ENCODE measurements at regions not wholly inside any gene's neighbourhood (a gene's known extent, or its start where the extent isn't known, plus 50 kb on each side); places are given as distances from the start of the nearest gene placed in this dataset.

- Histone ChIP-seq H3K4me3 (ENCODE audit: low read depth, low read length) (no peak overlapping the region), H3K27ac (ENCODE audit: low read depth, low read length) (no peak overlapping the region), H3K4me1 (ENCODE audit: control insufficient read depth, insufficient read depth, low read length) (peaks cover 10% of the 10 kb centered on the region; the same call in 1 of the 2 replicates), H3K36me3 (ENCODE audit: control insufficient read depth, insufficient read depth, low read length) (no peaks in the 10 kb centered on the region), H3K27me3 (ENCODE audit: control insufficient read depth, insufficient read depth, low read length) (no peaks in the 10 kb centered on the region), H3K9me3 (ENCODE audit: control insufficient read depth, insufficient read depth, low read depth, low read length) (no peaks in the 10 kb centered on the region), H3K9ac (ENCODE audit: low read length) (no peak overlapping the region)
Measured at GRCh38 chr9:95607507-95607906, 90.7 kb upstream of the PTCH1 start.

- peaks cover 10% of the 10 kb centered on the region; the same call in 1 of the 2 replicates for H3K4me1 ChIP-seq (ENCODE audit: control insufficient read depth, insufficient read depth, low read length)
- no peaks in the 10 kb centered on the region for H3K36me3 ChIP-seq (ENCODE audit: control insufficient read depth, insufficient read depth, low read length)
- no peak overlapping the region for H3K27ac ChIP-seq (ENCODE audit: low read depth, low read length)
- no peaks in the 10 kb centered on the region for H3K27me3 ChIP-seq (ENCODE audit: control insufficient read depth, insufficient read depth, low read length)
- no peak overlapping the region for H3K9ac ChIP-seq (ENCODE audit: low read length)
- H3K4me3 ChIP-seq (ENCODE audit: low read depth, low read length) = no peak overlapping the region
- H3K9me3 ChIP-seq (ENCODE audit: control insufficient read depth, insufficient read depth, low read depth, low read length) = no peaks in the 10 kb centered on the region
Measured at GRCh38 chr9:95606489-95607350, 89.9 kb upstream of the PTCH1 start.

- no peaks in the 10 kb centered on the region for H3K9me3 ChIP-seq (ENCODE audit: control insufficient read depth, insufficient read depth, low read depth, low read length)
- no peaks in the 10 kb centered on the region for H3K27me3 ChIP-seq (ENCODE audit: control insufficient read depth, insufficient read depth, low read length)
- H3K4me3 ChIP-seq (ENCODE audit: low read depth, low read length) = no peak overlapping the region
- no peaks in the 10 kb centered on the region for H3K36me3 ChIP-seq (ENCODE audit: control insufficient read depth, insufficient read depth, low read length)
- H3K27ac ChIP-seq (ENCODE audit: low read depth, low read length) = no peak overlapping the region
- peaks cover 10% of the 10 kb centered on the region; the same call in 1 of the 2 replicates for H3K4me1 ChIP-seq (ENCODE audit: control insufficient read depth, insufficient read depth, low read length)
- no peak overlapping the region for H3K9ac ChIP-seq (ENCODE audit: low read length)
Measured at GRCh38 chr9:95605816-95606488, 89.2 kb upstream of the PTCH1 start.

- Histone ChIP-seq H3K9me3 (ENCODE audit: control insufficient read depth, insufficient read depth, low read depth, low read length) (no peaks in the 10 kb centered on the region), H3K27me3 (ENCODE audit: control insufficient read depth, insufficient read depth, low read length) (no peaks in the 10 kb centered on the region), H3K27ac (ENCODE audit: low read depth, low read length) (no peak overlapping the region), H3K4me3 (ENCODE audit: low read depth, low read length) (no peak overlapping the region), H3K36me3 (ENCODE audit: control insufficient read depth, insufficient read depth, low read length) (no peaks in the 10 kb centered on the region), H3K4me1 (ENCODE audit: control insufficient read depth, insufficient read depth, low read length) (peaks cover 10% of the 10 kb centered on the region; the same call in 1 of the 2 replicates), H3K9ac (ENCODE audit: low read length) (no peak overlapping the region)
Measured at GRCh38 chr9:95605101-95605500, 88.3 kb upstream of the PTCH1 start.

GRCh38 chr9:95598236-95598635 lies 81.5 kb upstream of the PTCH1 start:
- Histone ChIP-seq H3K4me3 (ENCODE audit: low read depth, low read length) (no peak overlapping the region), H3K36me3 (ENCODE audit: control insufficient read depth, insufficient read depth, low read length) (no peaks in the 10 kb centered on the region), H3K27me3 (ENCODE audit: control insufficient read depth, insufficient read depth, low read length) (no peaks in the 10 kb centered on the region), H3K9me3 (ENCODE audit: control insufficient read depth, insufficient read depth, low read depth, low read length) (no peaks in the 10 kb centered on the region), H3K9ac (ENCODE audit: low read length) (no peak overlapping the region), H3K4me1 (ENCODE audit: control insufficient read depth, insufficient read depth, low read length) (no peaks in the 10 kb centered on the region; the same call in 1 of the 2 replicates), H3K27ac (ENCODE audit: low read depth, low read length) (no peak overlapping the region)

GRCh38 chr9:95595721-95596295 lies 79.0 kb upstream of the PTCH1 start:
- Histone ChIP-seq H3K4me1 (ENCODE audit: control insufficient read depth, insufficient read depth, low read length) (no peaks in the 10 kb centered on the region; the same call in 1 of the 2 replicates), H3K9me3 (ENCODE audit: control insufficient read depth, insufficient read depth, low read depth, low read length) (no peaks in the 10 kb centered on the region), H3K9ac (ENCODE audit: low read length) (no peak overlapping the region), H3K4me3 (ENCODE audit: low read depth, low read length) (no peak overlapping the region), H3K27ac (ENCODE audit: low read depth, low read length) (no peak overlapping the region), H3K27me3 (ENCODE audit: control insufficient read depth, insufficient read depth, low read length) (no peaks in the 10 kb centered on the region), H3K36me3 (ENCODE audit: control insufficient read depth, insufficient read depth, low read length) (no peaks in the 10 kb centered on the region)

GRCh38 chr9:95592931-95593330 lies 76.2 kb upstream of the PTCH1 start:
- H3K36me3 ChIP-seq (ENCODE audit: control insufficient read depth, insufficient read depth, low read length) = no peaks in the 10 kb centered on the region
- no peak overlapping the region for H3K4me3 ChIP-seq (ENCODE audit: low read depth, low read length)
- H3K4me1 ChIP-seq (ENCODE audit: control insufficient read depth, insufficient read depth, low read length) = no peaks in the 10 kb centered on the region
- H3K9ac ChIP-seq (ENCODE audit: low read length) = no peak overlapping the region
- no peaks in the 10 kb centered on the region for H3K9me3 ChIP-seq (ENCODE audit: control insufficient read depth, insufficient read depth, low read depth, low read length)
- no peaks in the 10 kb centered on the region for H3K27me3 ChIP-seq (ENCODE audit: control insufficient read depth, insufficient read depth, low read length)
- H3K27ac ChIP-seq (ENCODE audit: low read depth, low read length) = no peak overlapping the region

- Histone ChIP-seq H3K4me3 (ENCODE audit: low read depth, low read length) (no peak overlapping the region), H3K27me3 (ENCODE audit: control insufficient read depth, insufficient read depth, low read length) (no peaks in the 10 kb centered on the region), H3K9ac (ENCODE audit: low read length) (no peak overlapping the region), H3K36me3 (ENCODE audit: control insufficient read depth, insufficient read depth, low read length) (no peaks in the 10 kb centered on the region), H3K27ac (ENCODE audit: low read depth, low read length) (no peak overlapping the region), H3K4me1 (ENCODE audit: control insufficient read depth, insufficient read depth, low read length) (peaks cover 6% of the 10 kb centered on the region), H3K9me3 (ENCODE audit: control insufficient read depth, insufficient read depth, low read depth, low read length) (no peaks in the 10 kb centered on the region)
Measured at GRCh38 chr9:95588724-95589588, 72.2 kb upstream of the PTCH1 start.

- Histone ChIP-seq H3K4me3 (ENCODE audit: low read depth, low read length) (no peak overlapping the region), H3K27me3 (ENCODE audit: control insufficient read depth, insufficient read depth, low read length) (no peaks in the 10 kb centered on the region), H3K9me3 (ENCODE audit: control insufficient read depth, insufficient read depth, low read depth, low read length) (no peaks in the 10 kb centered on the region), H3K27ac (ENCODE audit: low read depth, low read length) (no peak overlapping the region), H3K36me3 (ENCODE audit: control insufficient read depth, insufficient read depth, low read length) (no peaks in the 10 kb centered on the region), H3K4me1 (ENCODE audit: control insufficient read depth, insufficient read depth, low read length) (peaks cover 18% of the 10 kb centered on the region), H3K9ac (ENCODE audit: low read length) (no peak overlapping the region)
Measured at GRCh38 chr9:95587021-95587964, 70.5 kb upstream of the PTCH1 start.

GRCh38 chr9:95586326-95586725 lies 69.6 kb upstream of the PTCH1 start:
- Histone ChIP-seq H3K4me3 (ENCODE audit: low read depth, low read length) (no peak overlapping the region), H3K9ac (ENCODE audit: low read length) (no peak overlapping the region), H3K27me3 (ENCODE audit: control insufficient read depth, insufficient read depth, low read length) (no peaks in the 10 kb centered on the region), H3K9me3 (ENCODE audit: control insufficient read depth, insufficient read depth, low read depth, low read length) (no peaks in the 10 kb centered on the region), H3K36me3 (ENCODE audit: control insufficient read depth, insufficient read depth, low read length) (no peaks in the 10 kb centered on the region), H3K27ac (ENCODE audit: low read depth, low read length) (no peak overlapping the region), H3K4me1 (ENCODE audit: control insufficient read depth, insufficient read depth, low read length) (peaks cover 28% of the 10 kb centered on the region)
